ENCODE measurements at regions not wholly inside any gene's neighbourhood (a gene's known extent, or its start where the extent isn't known, plus 50 kb on each side); places are given as distances from the start of the nearest gene placed in this dataset.

- no peak for DNase-seq (ENCODE audit: low read depth, low spot score)
These were observed 77.5 kb downstream of the FOXA2 start for GRCh38 chr20:22506827-22507226.

DNA sequence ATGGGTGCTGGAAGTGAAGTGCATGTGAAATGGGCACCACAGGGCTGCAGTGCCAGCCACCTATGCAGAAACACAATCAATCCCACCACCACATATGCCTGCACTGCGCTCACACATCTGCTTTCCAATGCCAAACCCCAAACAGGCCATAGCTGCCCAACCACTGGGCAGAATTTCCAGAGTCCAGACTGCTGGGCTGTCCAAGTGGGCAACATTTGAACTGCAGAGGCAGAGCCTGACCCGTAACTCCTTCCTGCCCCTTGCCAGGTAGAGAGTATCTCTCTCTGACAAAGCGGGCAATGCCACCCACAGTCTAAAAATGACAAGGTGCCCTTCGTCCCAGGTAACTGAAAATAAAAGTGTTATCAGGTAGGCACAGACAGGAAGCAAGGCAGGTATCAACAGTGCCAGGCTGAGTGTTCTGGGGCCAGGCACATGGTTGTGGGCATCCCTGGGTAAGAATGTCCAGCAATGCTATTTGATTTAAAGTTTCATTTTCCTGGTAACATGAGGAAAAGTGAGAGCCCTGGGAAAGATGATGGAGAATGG, 79.5 kb downstream of the FOXA2 start:
- no peak for DNase-seq (ENCODE audit: low read depth, low spot score)

DNA sequence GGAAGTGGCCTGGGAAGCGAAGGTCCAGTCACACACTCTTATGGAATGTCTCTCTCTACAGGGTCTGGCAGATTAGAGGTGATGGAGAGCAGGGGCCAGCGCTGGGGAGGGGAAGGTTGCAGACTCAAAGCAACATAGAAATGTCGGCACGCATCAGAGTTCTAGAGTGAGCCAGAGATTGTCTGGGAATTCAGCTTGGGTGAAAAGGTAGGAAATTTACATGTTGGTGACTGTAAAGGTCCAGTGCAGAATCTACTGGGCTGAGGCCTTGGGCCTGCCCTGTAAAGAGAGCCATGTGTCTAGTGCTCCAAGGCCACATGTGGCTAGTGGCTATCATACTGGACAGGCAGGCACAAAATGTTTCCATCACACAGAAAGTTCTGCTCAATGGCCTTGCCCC, 80.8 kb downstream of the FOXA2 start:
- no peak for DNase-seq (ENCODE audit: low read depth, low spot score)

DNA sequence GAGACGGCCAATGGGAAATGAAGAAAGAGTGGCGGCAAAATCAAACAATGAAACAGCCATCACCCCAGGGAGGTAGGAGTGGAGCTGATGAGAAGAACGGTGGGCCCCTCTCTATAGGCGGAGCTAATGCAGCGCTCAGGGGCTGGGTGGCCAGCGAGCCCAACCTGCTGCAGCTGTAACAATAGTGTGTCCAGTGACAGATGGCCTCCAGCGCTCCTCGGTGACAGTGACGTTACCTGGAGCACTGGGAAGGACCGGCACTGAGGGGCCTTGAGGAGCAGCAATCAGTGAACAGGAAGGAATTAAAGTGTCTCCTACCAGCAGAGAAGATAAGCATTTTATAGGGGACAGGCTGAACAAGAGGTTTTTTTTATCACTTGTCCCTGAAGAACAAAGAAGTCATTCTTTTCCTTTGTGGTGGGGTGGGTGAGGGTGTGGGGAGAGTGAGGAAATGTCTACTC, 81.6 kb downstream of the FOXA2 start:
- no peak for DNase-seq (ENCODE audit: low read depth, low spot score)

GRCh38 chr20:22501566-22502344, 82.6 kb downstream of the FOXA2 start:
- DNase-seq (ENCODE audit: low read depth, low spot score): no peak

DNA sequence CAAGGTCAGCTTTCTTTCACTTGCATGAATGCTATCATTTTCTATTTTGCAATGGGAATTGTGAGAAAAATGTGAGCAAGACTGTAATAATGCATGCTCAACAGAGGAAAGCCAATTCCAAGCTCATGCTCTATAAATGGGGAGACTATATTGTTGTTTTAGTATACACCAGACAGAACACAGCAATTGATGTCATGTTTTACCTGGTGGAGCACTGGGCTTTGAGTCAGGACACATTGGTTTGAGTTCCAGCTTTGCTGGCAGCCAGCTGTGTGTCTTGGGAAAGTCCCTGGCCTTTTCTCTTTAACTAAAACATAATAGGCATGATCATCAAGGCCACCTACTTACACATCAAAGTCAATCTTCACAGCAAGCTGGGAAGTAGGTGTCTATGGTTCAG, 83.3 kb downstream of the FOXA2 start:
- no peak for DNase-seq (ENCODE audit: low read depth, low spot score)

DNA sequence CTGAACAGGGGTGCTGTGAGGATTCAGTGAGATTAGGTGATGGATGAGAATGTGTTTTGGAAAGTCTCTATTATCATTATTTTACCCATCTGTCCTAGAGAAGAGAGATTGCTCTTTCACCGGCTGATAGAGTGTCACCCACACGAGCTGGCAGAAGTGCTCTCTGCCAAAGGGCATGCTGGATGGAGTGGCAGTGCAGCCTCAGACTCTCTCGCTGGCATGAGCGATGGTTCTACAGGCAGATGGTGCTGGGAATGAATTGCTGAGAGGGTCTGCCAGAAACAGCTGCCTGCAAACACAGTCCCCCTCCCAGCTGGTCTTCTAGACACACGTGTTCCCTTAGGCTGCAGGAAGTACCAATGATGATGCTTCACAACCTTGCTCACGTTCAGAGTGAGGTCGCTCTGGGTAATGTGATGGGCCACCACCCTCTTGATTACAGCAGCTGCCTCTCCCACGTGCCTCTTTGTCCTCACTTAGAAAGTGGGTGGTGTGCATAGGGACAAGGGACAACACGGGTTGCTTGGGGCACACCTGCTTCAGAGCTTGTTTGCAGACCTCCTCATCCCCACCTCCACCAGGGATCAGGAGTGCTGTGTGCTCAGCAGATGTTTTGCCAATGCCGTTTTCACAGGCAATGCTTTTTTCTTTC, 84.7 kb downstream of the FOXA2 start:
- DNase-seq (ENCODE audit: low read depth, low spot score): no peak

DNA sequence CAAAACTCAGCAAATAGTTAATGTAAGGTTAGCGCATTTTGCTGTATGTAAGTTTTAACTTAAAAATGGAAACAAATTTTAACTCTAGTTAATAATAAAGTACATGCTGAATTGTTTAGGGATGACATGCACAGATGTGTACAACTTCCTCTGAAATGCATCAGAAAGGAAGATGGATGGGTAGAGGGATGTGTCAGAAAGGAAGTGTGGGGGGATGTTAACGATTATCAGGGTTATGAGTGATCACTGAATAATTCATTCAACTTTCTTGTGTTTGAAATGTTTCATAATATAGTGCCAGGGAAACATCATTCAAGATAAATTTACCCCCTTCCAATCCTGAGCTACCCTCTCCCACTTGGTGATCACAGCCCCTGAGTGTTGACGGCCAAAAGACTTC, 87.6 kb downstream of the FOXA2 start:
- no peak for DNase-seq (ENCODE audit: low read depth, low spot score)

DNA sequence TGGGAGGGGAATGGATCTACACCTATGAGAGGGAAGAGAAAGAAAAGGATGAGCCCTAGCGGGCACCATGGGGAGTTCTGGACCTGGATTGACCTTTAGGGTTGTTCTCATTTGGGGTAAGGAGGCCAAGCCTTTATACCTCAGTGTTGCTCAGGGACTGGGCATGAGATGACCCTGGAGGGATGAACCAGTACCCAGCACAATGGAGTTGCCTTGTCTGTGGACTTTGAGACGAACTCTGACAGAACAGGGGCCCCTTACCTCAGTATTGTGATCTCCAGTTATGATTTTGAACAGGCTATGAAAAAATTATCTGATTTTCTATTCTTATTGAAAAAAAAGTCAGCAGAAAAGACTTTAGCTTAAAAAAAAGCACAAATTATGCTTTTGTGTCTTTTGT, 88.6 kb downstream of the FOXA2 start:
- no peak for DNase-seq (ENCODE audit: low read depth, low spot score)

GRCh38 chr20:22495172-22495571, 89.2 kb downstream of the FOXA2 start:
- no peak for DNase-seq (ENCODE audit: low read depth, low spot score)

DNA sequence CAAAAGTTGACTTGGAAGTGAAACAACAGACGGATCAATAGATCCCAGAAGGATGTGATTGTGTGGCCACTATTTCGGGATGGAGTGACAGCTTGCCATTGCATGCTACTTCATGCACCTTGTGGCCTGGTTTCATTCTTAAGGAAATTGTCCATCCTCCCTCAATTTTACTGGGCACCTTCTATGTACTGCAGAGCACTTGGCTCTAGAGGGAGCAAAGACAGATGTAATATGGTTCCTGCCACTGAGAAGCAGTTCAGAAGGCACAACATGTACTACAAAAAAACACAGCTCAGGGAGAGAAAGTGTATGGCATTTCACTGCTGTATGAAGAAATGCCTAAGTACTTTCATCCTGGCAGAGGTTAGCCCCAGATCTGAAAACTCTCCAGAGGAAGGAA, 91.9 kb downstream of the FOXA2 start:
- no peak for DNase-seq (ENCODE audit: low read depth, low spot score)

DNA sequence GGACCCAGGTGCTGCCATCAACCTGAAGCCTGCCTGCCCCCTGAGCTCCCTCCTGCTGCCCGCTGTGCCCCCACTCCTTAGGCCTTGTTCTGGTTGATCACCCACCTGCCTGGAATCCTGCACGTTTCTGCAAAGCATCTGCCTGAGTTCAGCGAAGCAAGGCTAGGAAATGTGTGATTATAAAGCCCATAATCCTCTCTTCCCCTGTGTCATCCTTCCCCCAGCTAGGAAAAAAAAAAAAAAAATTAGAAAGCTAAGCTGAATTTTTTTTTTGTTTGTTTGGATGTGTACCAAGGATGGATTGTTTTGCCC, 93.2 kb downstream of the FOXA2 start:
- no peak for DNase-seq (ENCODE audit: low read depth, low spot score)

- DNase-seq (ENCODE audit: low read depth, low spot score): no peak
These were observed 93.8 kb downstream of the FOXA2 start for GRCh38 chr20:22490287-22491193.

GRCh38 chr20:22489626-22490286, 94.6 kb downstream of the FOXA2 start:
- DNase-seq (ENCODE audit: low read depth, low spot score): no peak

DNA sequence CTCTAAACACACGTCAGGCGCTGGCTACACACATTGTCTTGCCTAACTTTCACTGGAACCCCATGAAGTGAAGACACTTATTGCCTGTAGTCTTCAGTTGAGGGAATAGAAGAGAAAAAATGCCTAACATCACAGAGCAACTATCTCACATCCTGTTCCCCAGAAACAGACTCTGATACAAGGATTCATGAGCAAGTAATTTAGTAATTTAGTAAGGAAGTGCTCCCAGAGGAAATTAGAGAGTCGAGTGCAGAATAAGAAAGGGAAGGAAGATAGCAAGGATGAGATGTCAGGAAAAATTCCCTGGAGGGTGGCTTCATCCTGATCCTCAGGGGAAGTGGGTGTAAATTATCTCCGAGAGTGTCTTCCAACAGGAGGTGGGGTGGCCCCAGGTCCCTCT, 104.0 kb downstream of the FOXA2 start:
- no peak for DNase-seq (ENCODE audit: low read depth, low spot score)

DNA sequence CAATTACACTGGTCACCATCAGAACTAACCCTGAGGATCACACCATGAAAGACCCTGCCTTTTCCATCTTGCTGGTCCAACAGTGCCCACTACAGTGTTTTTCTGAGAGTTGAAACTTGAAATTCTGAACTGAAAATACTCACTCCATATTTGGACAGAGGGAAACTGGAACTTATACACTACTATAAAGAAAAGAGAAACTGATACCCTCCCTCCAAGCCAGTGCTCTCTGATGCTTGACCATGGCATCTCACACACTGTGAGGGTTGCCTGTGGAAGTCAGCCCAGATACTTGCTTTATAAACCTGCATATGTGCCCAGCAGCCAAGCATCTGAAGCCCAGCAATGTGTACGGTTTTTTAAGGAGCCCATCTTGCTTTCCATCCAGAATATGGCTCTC, 108.7 kb downstream of the FOXA2 start:
- no peak for DNase-seq (ENCODE audit: low read depth, low spot score)

- DNase-seq (ENCODE audit: low read depth, low spot score): no peak
These were observed 110.1 kb downstream of the FOXA2 start for GRCh38 chr20:22474224-22474623.

DNA sequence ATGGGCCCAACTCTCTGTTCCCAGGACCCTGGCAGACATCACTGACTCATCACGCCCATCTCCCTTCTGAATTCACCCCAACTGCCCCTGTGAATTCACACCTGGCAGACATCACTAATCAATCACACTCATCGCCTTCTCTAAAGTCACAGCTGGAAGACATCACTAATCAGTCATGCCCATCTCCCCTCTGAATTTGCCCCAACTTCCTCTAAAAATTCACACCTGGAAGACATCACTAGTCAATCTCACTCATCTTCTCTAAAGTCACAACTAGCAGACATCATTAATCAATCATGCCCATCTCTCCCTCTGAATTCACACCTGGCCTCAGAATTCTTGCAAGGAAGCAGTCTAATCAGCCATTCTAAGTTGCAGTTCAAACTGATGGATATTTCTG, 111.1 kb downstream of the FOXA2 start:
- DNase-seq (ENCODE audit: low read depth, low spot score): no peak

DNA sequence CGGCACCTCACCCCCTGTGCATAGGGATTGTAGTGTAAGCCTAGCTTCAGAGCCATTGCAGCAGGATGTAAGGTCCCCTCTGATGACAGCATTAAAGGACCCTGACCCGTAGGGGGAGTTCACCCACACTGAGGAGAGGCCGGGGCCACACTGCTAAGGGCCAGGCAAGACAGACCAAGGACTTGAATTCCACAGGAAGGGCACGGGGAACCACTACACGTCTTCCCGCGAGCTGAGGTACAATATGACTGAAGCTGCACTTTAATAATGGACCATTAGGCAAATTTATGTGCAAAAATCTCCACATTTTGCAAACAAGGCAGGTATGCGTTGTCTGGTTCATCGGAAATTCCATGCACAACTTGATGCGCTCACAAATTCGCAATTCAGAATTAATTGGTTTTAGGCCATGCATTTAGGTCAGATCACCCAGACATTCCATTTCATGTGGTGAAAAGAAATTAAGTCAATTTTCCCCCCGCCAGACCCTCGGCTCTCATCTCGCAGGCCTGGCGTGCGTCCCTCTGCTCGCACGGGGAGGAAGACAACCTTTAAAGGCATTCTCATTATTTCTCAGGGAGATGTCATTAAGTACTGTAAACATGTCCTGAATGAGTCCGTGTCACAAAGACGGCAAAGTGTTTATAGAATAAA, 111.8 kb downstream of the FOXA2 start:
- no peak for DNase-seq (ENCODE audit: low read depth, low spot score)

DNA sequence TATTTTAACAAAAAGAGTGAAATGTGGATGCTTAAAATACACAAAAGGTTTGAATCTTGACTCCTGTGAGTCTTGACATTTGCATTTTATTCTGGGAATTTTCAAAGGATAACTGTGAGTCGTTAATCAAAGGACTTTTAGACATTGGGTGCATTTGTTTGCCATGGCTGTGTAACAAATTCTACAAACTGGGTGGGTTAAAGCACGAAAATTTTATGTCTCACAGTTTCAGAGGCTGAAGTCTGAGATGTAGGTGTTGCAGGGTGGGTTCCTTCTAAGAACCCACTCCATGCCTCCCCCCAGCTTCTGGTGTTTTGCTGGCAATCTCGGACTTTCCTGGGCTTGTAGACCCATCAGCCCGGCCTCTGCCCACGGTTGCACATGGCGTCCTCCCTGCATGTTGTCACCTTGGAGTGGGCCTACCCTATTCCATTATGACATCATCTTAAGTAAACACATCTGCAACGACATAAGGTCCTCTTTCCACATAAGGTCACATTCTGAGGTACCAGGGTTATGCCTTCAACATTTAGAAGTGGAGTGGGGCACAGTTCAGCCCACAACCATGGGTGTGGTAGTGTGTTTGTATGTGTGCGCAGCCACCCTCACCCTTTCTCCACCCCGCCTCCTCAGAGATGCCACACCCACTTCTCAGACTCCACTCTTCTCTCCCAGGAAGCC, 113.1 kb downstream of the FOXA2 start:
- DNase-seq (ENCODE audit: low read depth, low spot score): no peak

Data from pulmonary artery endothelial cell (primary cell).